ENCODE measurements at regions not wholly inside any gene's neighbourhood (a gene's known extent, or its start where the extent isn't known, plus 50 kb on each side); places are given as distances from the start of the nearest gene placed in this dataset.

DNA sequence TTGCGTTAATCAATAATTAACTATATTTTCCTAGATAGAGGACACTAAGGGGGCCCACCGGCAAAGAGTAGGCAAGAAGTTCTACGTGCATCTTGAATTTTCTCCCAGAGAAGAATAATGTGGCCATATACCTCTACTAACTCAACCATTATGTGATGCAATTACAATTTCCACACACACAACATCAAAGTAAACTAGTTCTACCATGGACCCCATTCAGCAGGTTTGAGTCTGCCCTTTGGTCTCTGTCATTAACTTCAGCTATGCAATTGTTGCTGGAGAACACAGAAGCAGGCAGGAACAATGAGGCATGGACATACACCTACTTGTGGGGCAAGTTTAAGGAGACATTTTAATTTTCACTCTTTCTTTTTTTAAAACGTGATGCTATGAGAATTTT, 705.9 kb downstream of the PDCD6IP start:
- ATAC-seq (no peak), FAIRE-seq (no peak), DNase-seq (ENCODE audit: low read depth, low spot score) (no peak)
- Histone ChIP-seq H3K27ac (ENCODE audit: control insufficient read depth, insufficient read depth) (no peak overlapping the region), H3K4me2 (ENCODE audit: control insufficient read depth, insufficient read depth) (no peak overlapping the region), H3K9me3 (replicated peaks; ENCODE audit: control insufficient read depth, insufficient read depth, low read length) (no peaks in the 10 kb centered on the region), H4K20me1 (ENCODE audit: control insufficient read depth, insufficient read depth) (no peaks in the 10 kb centered on the region), H3K79me2 (ENCODE audit: control insufficient read depth, insufficient read depth, low read length) (no peaks in the 10 kb centered on the region), H3K4me3 (no peak overlapping the region), H3K36me3 (ENCODE audit: control insufficient read depth in 2 of 2, insufficient read depth in 2 of 2, low read length in 1 of 2) (no peaks in the 10 kb centered on the region), H3K27me3 (replicated peaks in 1 of 2; ENCODE audit: control insufficient read depth in 2 of 2, insufficient read depth in 2 of 2, low read length in 1 of 2) (no peaks in the 10 kb centered on the region), H3K4me1 (ENCODE audit: control insufficient read depth, insufficient read depth, low read length) (no peaks in the 10 kb centered on the region), H2AFZ (ENCODE audit: control insufficient read depth, low read depth, low read length) (no peak overlapping the region), H3K9ac (ENCODE audit: control insufficient read depth, insufficient read depth, low read length) (no peak overlapping the region)
- TF ChIP-seq RB1 (IDR thresholded peaks at IDR 0.05; ENCODE audit: borderline replicate concordance) (no peak), MYB (IDR thresholded peaks at IDR 0.05; ENCODE audit: borderline replicate concordance, low read depth, low read length) (no peak), EED (IDR thresholded peaks at IDR 0.05; ENCODE audit: low read depth) (no peak), PML (IDR thresholded peaks at IDR 0.05; ENCODE audit: low read length) (no peak), ZNF384 (IDR thresholded peaks at IDR 0.05; ENCODE audit: borderline replicate concordance, low read depth, low read length) (no peak), BCLAF1 (IDR thresholded peaks at IDR 0.05) (no peak), STAT1 (conservative IDR thresholded peaks at IDR 0.05) (no peak), JUND (IDR thresholded peaks at IDR 0.05; ENCODE audit: low read depth, low read length) (no peak), ZNF622 (IDR thresholded peaks at IDR 0.05) (no peak), GABPA (IDR thresholded peaks at IDR 0.05; ENCODE audit: low read depth) (no peak)
- TF ChIP-seq, protein P1, sequence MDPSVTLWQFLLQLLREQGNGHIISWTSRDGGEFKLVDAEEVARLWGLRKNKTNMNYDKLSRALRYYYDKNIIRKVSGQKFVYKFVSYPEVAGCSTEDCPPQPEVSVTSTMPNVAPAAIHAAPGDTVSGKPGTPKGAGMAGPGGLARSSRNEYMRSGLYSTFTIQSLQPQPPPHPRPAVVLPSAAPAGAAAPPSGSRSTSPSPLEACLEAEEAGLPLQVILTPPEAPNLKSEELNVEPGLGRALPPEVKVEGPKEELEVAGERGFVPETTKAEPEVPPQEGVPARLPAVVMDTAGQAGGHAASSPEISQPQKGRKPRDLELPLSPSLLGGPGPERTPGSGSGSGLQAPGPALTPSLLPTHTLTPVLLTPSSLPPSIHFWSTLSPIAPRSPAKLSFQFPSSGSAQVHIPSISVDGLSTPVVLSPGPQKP (IDR thresholded peaks at IDR 0.05; ENCODE audit: low read depth, low read length): no peak
- TF ChIP-seq, protein P2, sequence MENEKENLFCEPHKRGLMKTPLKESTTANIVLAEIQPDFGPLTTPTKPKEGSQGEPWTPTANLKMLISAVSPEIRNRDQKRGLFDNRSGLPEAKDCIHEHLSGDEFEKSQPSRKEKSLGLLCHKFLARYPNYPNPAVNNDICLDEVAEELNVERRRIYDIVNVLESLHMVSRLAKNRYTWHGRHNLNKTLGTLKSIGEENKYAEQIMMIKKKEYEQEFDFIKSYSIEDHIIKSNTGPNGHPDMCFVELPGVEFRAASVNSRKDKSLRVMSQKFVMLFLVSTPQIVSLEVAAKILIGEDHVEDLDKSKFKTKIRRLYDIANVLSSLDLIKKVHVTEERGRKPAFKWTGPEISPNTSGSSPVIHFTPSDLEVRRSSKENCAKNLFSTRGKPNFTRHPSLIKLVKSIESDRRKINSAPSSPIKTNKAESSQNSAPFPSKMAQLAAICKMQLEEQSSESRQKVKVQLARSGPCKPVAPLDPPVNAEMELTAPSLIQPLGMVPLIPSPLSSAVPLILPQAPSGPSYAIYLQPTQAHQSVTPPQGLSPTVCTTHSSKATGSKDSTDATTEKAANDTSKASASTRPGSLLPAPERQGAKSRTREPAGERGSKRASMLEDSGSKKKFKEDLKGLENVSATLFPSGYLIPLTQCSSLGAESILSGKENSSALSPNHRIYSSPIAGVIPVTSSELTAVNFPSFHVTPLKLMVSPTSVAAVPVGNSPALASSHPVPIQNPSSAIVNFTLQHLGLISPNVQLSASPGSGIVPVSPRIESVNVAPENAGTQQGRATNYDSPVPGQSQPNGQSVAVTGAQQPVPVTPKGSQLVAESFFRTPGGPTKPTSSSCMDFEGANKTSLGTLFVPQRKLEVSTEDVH (IDR thresholded peaks at IDR 0.05; ENCODE audit: low read depth, partially characterized antibody): no peak
- WGBS (ENCODE audit: insufficient coverage, insufficient replicate concordance, low lambda C conversion rate, missing lambda C conversion rate): 12% methylated on average over 4 of the region's 4 CpGs
- BruUV-seq (replicated peaks): no TSS peak
- POLR2A ChIA-PET: no interaction called here
- intact Hi-C loops (cut with micrococcal nuclease; ENCODE audit: unreplicated experiment): no loop called here
- RAD21 ChIA-PET (ENCODE audit: unreplicated experiment): no interaction called here
- CTCF ChIA-PET: no interaction called here
- in situ Hi-C loops (cut with MboI): no loop called here
- SMC1A ChIA-PET (ENCODE audit: uncharacterized antibody, unreplicated experiment): interaction anchor here (1.6 kb wide), 1 partner anchor 15 kb away, joined by 4 read pairs; no protein-coding TSS in a partner anchor
